ENCODE measurements at regions not wholly inside any gene's neighbourhood (a gene's known extent, or its start where the extent isn't known, plus 50 kb on each side); places are given as distances from the start of the nearest gene placed in this dataset.

- TF ChIP-seq ZNF462 (CRISPR knock-in tag; IDR thresholded peaks at IDR 0.05) (no peak), POLR2AphosphoS5 (IDR thresholded peaks at IDR 0.05; ENCODE audit: low read depth) (no peak), JUNB (IDR thresholded peaks at IDR 0.05; ENCODE audit: unreplicated experiment) (no peak)
These were observed 114.8 kb upstream of the LIMCH1 start (continued) for GRCh38 chr4:41423117-41423516.

- Histone ChIP-seq H3K4me1 (ENCODE audit: insufficient read depth) (peaks cover 12% of the 10 kb centered on the region), H3K36me3 (ENCODE audit: insufficient read depth) (no peaks in the 10 kb centered on the region), H3K27me3 (ENCODE audit: insufficient read depth) (no peaks in the 10 kb centered on the region), H3K79me2 (replicated peaks; ENCODE audit: insufficient read depth) (no peaks in the 10 kb centered on the region), H2AFZ (no peak overlapping the region), H4K20me1 (replicated peaks; ENCODE audit: insufficient read depth) (no peaks in the 10 kb centered on the region), H3K27ac (ENCODE audit: low read depth) (no peak overlapping the region), H3K9me2 (ENCODE audit: insufficient read depth) (peaks cover 10% of the 10 kb centered on the region; the same call in 1 of the 2 replicates), H3F3A (replicated peaks; ENCODE audit: low read depth) (no peaks in the 10 kb centered on the region), H3K4me3 (no peak overlapping the region), H3K4me2 (no peak overlapping the region)
- no peak for ATAC-seq
- H3K27me3 Mint-ChIP-seq (ENCODE audit: insufficient read depth, low read depth, poor library complexity) = peaks cover 2% of the 10 kb centered on the region
- H3K4me1 Mint-ChIP-seq = peaks cover 20% of the 10 kb centered on the region
- 0 out of 3 replicates have a peak, but pooled peaks cover under 1% of the 10 kb centered on the region for H3K9me3 Mint-ChIP-seq
- H3K27ac Mint-ChIP-seq = no peak overlapping the region
- H3K4me3 Mint-ChIP-seq = no peak overlapping the region
- H3K36me3 Mint-ChIP-seq (ENCODE audit: low read depth) = no peaks in the 10 kb centered on the region; the same call in 2 of the 3 replicates
- DNase-seq (ENCODE audit: low spot score) = no peak
- TF ChIP-seq ZNF462 (CRISPR knock-in tag; IDR thresholded peaks at IDR 0.05) = no peak
- no peak for TF ChIP-seq POLR2AphosphoS5 (IDR thresholded peaks at IDR 0.05; ENCODE audit: low read depth)
- no peak for TF ChIP-seq JUNB (IDR thresholded peaks at IDR 0.05; ENCODE audit: unreplicated experiment)
- no peak for TF ChIP-seq ETS1 (IDR thresholded peaks at IDR 0.05)
- no peak for TF ChIP-seq CTCF (conservative IDR thresholded peaks at IDR 0.05; ENCODE audit: low read depth in 2 of 2)
- TF ChIP-seq EZH2 (IDR thresholded peaks at IDR 0.05; ENCODE audit: low read depth, unreplicated experiment) = no peak
These were observed 113.4 kb upstream of the LIMCH1 start for GRCh38 chr4:41424522-41424921.
